HCT116 (cell line): ENCODE measurements at regions not wholly inside any gene's neighbourhood (a gene's known extent, or its start where the extent isn't known, plus 50 kb on each side); places are given as distances from the start of the nearest gene placed in this dataset.

Experiments used
- ATAC-seq: fragments of 200-7000 bp; cut with Tn5 transposase; 2 replicates; pipeline ENCODE4 v1.9.1; 2020; ENCODE audit warnings: mild to moderate bottlenecking, moderate library complexity
- BruUV-seq: library from RNA; stranded (reverse); fragments of 400-500 nt; replicated peaks from 2 replicates; lab custom pipeline; 2021; lab: Mats Ljungman, UMichigan
- CTCF ChIA-PET: fragments of 300-600 bp; sonication (Branson Sonifier 250); formaldehyde crosslinking; loops from one replicate; lab custom pipeline; 2021; ENCODE audit warnings: antibody characterized with exemption; lab: Charles Lee
- POLR2A ChIA-PET: fragments of 300-600, 350-600 bp; sonication (Branson Sonifier 250); formaldehyde crosslinking; loops from one replicate; lab custom pipeline; 2021; ENCODE audit warnings: antibody characterized with exemption; lab: Charles Lee
- RAD21 ChIA-PET, 2 experiments: fragments of 300-600 bp; sonication (Branson Sonifier 250); formaldehyde crosslinking; loops; one replicate each; lab custom pipeline; 2023; ENCODE audit warnings: low total read pairs in 2 of 2; ENCODE audit not compliant: uncharacterized antibody in 2 of 2, unreplicated experiment in 2 of 2, low non-redundant PET in 1 of 2; lab: Charles Lee
- DNase-seq: peaks from one replicate; pipeline ENCODE4 v3.0.0-alpha.2; 2010; ENCODE audit warnings: low read depth, low spot score
- H2AFZ ChIP-seq: fragments of 200-600 bp; shearing (Covaris generic), sonication (generic); 2 replicates; pipeline ENCODE4 v1.6.1; 2017; ENCODE audit warnings: low read depth, mixed run types, mixed read lengths, antibody characterized with exemption, low read length; ENCODE audit not compliant: poor library complexity, severe bottlenecking
- H3K27ac ChIP-seq: 2 replicates; pipeline ENCODE4 v1.5.1; 2012; ENCODE audit warnings: low read depth, low read length
- H3K27me3 ChIP-seq: fragments of 200-600 bp; sonication (generic); 2 replicates; pipeline ENCODE4 v1.6.1; 2016; ENCODE audit warnings: mixed run types, low read length, mixed read lengths; ENCODE audit not compliant: insufficient read depth
- H3K36me3 ChIP-seq, 2 experiments: fragments of 200-500 bp in 1 of 2; fragments of 200-600 bp in 1 of 2; sonication (Bioruptor generic) in 1 of 2; sonication (generic) in 1 of 2; 2 replicates each; pipeline versions ENCODE4 v1.5.1 to v1.6.1; 2014 to 2016; ENCODE audit warnings: low read length in 2 of 2, inconsistent platforms in 1 of 2, mixed read lengths in 1 of 2, mixed run types in 1 of 2; ENCODE audit not compliant: insufficient read depth in 2 of 2, control insufficient read depth in 1 of 2
- H3K4me1 ChIP-seq, 2 experiments: fragments of 200-600 bp in 1 of 2; sonication (generic) in 1 of 2; 2 replicates each; pipeline versions ENCODE4 v1.5.1 to v1.6.1; 2012 to 2017; ENCODE audit warnings: low read length in 2 of 2, inconsistent platforms in 1 of 2, mild to moderate bottlenecking in 1 of 2, mixed read lengths in 1 of 2, mixed run types in 1 of 2, moderate library complexity in 1 of 2; ENCODE audit not compliant: insufficient read depth in 2 of 2, control insufficient read depth in 1 of 2
- H3K4me2 ChIP-seq: fragments of 200-600 bp; sonication (generic); 2 replicates; pipeline ENCODE4 v1.6.1; 2017; ENCODE audit warnings: mixed run types, low read length, mixed read lengths
- H3K4me3 ChIP-seq, 2 experiments: fragments of 200-600 bp in 1 of 2; sonication (generic) in 1 of 2; replicated peaks in 1 of 2; 2 replicates each; pipeline ENCODE4 v1.5.1; 2011 to 2016; ENCODE audit warnings: low read length in 2 of 2, control low read depth in 1 of 2, low read depth in 1 of 2, mild to moderate bottlenecking in 1 of 2, mixed read lengths in 1 of 2, mixed run types in 1 of 2
- H3K79me2 ChIP-seq: fragments of 200-600 bp; sonication (generic); 2 replicates; pipeline ENCODE4 v1.6.1; 2017; ENCODE audit warnings: mild to moderate bottlenecking, mixed run types, low read length, moderate library complexity, mixed read lengths; ENCODE audit not compliant: insufficient read depth
- H3K9ac ChIP-seq: fragments of 200-600 bp; sonication (generic); 2 replicates; pipeline ENCODE4 v1.6.1; 2016; ENCODE audit warnings: low read length, mixed read lengths
- H3K9me2 ChIP-seq: fragments of 200-600 bp; sonication (generic), shearing (Covaris generic); 2 replicates; pipeline ENCODE4 v1.6.1; 2017; ENCODE audit warnings: mixed run types, mild to moderate bottlenecking, moderate library complexity; ENCODE audit not compliant: insufficient read depth
- H3K9me3 ChIP-seq, 2 experiments: fragments of 200-500 bp in 1 of 2; fragments of 200-600 bp in 1 of 2; sonication (Bioruptor generic) in 1 of 2; sonication (generic) in 1 of 2; 2 replicates each; pipeline ENCODE4 v1.6.1; 2014 to 2017; ENCODE audit warnings: low read length in 2 of 2, mixed read lengths in 2 of 2, inconsistent platforms in 1 of 2, low read depth in 1 of 2, mild to moderate bottlenecking in 1 of 2, mixed run types in 1 of 2, moderate library complexity in 1 of 2; ENCODE audit not compliant: control insufficient read depth in 1 of 2, insufficient read depth in 1 of 2
- H4K20me1 ChIP-seq: fragments of 200-600 bp; sonication (generic), shearing (Covaris generic); 2 replicates; pipeline ENCODE4 v1.6.1; 2017; ENCODE audit warnings: mixed run types, mild to moderate bottlenecking, moderate library complexity; ENCODE audit not compliant: insufficient read depth
- CBX3 ChIP-seq: IDR thresholded peaks from 2 replicates; pipeline ENCODE4 v1.6.1; 2012; ENCODE audit warnings: low read depth
- CEBPB ChIP-seq: IDR thresholded peaks from 2 replicates; pipeline ENCODE4 v1.6.1; 2012; ENCODE audit warnings: low read depth
- CTCF ChIP-seq, 3 experiments: fragments of 200-600 bp in 1 of 3; sonication (generic) in 1 of 3; IDR thresholded peaks in 2 of 3; conservative IDR thresholded peaks in 1 of 3; 2 replicates each; pipeline ENCODE4 v1.5.1; 2012 to 2017; ENCODE audit warnings: low read depth in 2 of 3, low read length in 2 of 3, antibody characterized with exemption in 1 of 3, borderline replicate concordance in 1 of 3, control low read depth in 1 of 3, mild to moderate bottlenecking in 1 of 3, mixed read lengths in 1 of 3, mixed run types in 1 of 3, moderate library complexity in 1 of 3; ENCODE audit not compliant: insufficient read depth in 1 of 3
- EZH2 ChIP-seq: fragments of 200-600 bp; sonication (generic); IDR thresholded peaks from 2 replicates; pipeline ENCODE4 v1.6.1; 2017; ENCODE audit warnings: antibody characterized with exemption, mixed run types
- REST ChIP-seq: IDR thresholded peaks from 2 replicates; pipeline ENCODE4 v1.6.1; 2012; ENCODE audit warnings: low read depth
- SIN3A ChIP-seq: IDR thresholded peaks from 2 replicates; pipeline ENCODE4 v1.6.1; 2012; ENCODE audit warnings: low read depth
- SRF ChIP-seq: IDR thresholded peaks from 2 replicates; pipeline ENCODE4 v1.6.1; 2012; ENCODE audit warnings: low read depth
- YY1 ChIP-seq: IDR thresholded peaks from 2 replicates; pipeline ENCODE4 v1.6.1; 2011; ENCODE audit warnings: low read length, low read depth, moderate library complexity, mild to moderate bottlenecking; ENCODE audit not compliant: insufficient replicate concordance; ENCODE audit errors: extremely low read depth
- ZFX ChIP-seq: fragments of 450-650 bp; IDR thresholded peaks from 2 replicates; pipeline ENCODE4 v1.6.1; 2017
- ZNF274 ChIP-seq: fragments of 200-500 bp; sonication (Bioruptor generic); IDR thresholded peaks from 2 replicates; pipeline ENCODE4 v1.6.1; 2014; ENCODE audit warnings: mild to moderate bottlenecking, low read depth, low read length, inconsistent platforms
- intact Hi-C: fragments of 100-400 bp; cut with micrococcal nuclease; formaldehyde crosslinking; loops from 2 replicates; pipeline ENCODE4 v1.10.0; 2022

- TF ChIP-seq ZNF274 (no peak), CTCF (IDR thresholded peaks at IDR 0.05 in 2 of 3, conservative IDR thresholded peaks at IDR 0.05 in 1 of 3; ENCODE audit: borderline replicate concordance in 1 of 3, insufficient read depth in 1 of 3, low read depth in 2 of 3, low read length in 2 of 3) (no peak), CBX3 (no peak)
These were observed 65.7 kb upstream of the NAV2 start (continued) for GRCh38 chr11:19646921-19647320.

- POLR2A ChIA-PET, result no interaction called here
- Histone ChIP-seq H3K9ac (no peak overlapping the region), H3K27me3 (no peaks in the 10 kb centered on the region), H3K79me2 (no peaks in the 10 kb centered on the region), H3K4me2 (no peak overlapping the region)
- intact Hi-C loops, result no loop called here
- TF ChIP-seq ZFX (no peak), CBX3 (no peak), CEBPB (no peak), EZH2 (no peak)
- TF ChIP-seq, all 23 proteins: peak for 0
- ATAC-seq (no peak), DNase-seq (no peak)
- no peaks in the 10 kb centered on the region for H3K9me3 ChIP-seq
- no peak overlapping the region for H3K4me3 ChIP-seq
- peaks cover 0 to 3% of the 10 kb centered on the region in 2 experiments; a peak in 1 of 4 replicates for H3K4me1 ChIP-seq
- no peak overlapping the region for H3K27ac ChIP-seq
- RAD21 ChIA-PET, result no interaction called here
- CTCF ChIA-PET, result no interaction called here
- H4K20me1 ChIP-seq, result no peaks in the 10 kb centered on the region
- H3K9me2 ChIP-seq, result no peaks in the 10 kb centered on the region
- BruUV-seq, result no TSS peak
- no peak overlapping the region for H2AFZ ChIP-seq
- no peaks in the 10 kb centered on the region for H3K36me3 ChIP-seq
These were observed 66.3 kb upstream of the NAV2 start for GRCh38 chr11:19646308-19646707.

- no peak overlapping the region for H3K27ac ChIP-seq
- no peak for DNase-seq
- no peak overlapping the region for H2AFZ ChIP-seq
- no peak for ATAC-seq
- H3K36me3 ChIP-seq, result no peaks in the 10 kb centered on the region
- H3K9ac ChIP-seq, result no peak overlapping the region
- H4K20me1 ChIP-seq, result no peaks in the 10 kb centered on the region
- ChIA-PET POLR2A (no interaction called here), RAD21 (no interaction called here), CTCF (no interaction called here)
- H3K9me2 ChIP-seq, result no peaks in the 10 kb centered on the region
- H3K4me3 ChIP-seq, result no peak overlapping the region
- H3K79me2 ChIP-seq, result no peaks in the 10 kb centered on the region
- BruUV-seq, result no TSS peak
- intact Hi-C loops, result no loop called here
- H3K4me2 ChIP-seq, result no peak overlapping the region
- H3K27me3 ChIP-seq, result no peaks in the 10 kb centered on the region
- no peaks in the 10 kb centered on the region for H3K9me3 ChIP-seq
- H3K4me1 ChIP-seq, result peaks cover 0 to 3% of the 10 kb centered on the region in 2 experiments; a peak in 1 of 4 replicates
- TF ChIP-seq EZH2 (no peak), ZFX (no peak), CTCF (IDR thresholded peaks at IDR 0.05 in 2 of 3, conservative IDR thresholded peaks at IDR 0.05 in 1 of 3; ENCODE audit: borderline replicate concordance in 1 of 3, insufficient read depth in 1 of 3, low read depth in 2 of 3, low read length in 2 of 3) (no peak), REST (no peak), SIN3A (no peak), YY1 (no peak), SRF (no peak)
These were observed 68.3 kb upstream of the NAV2 start for GRCh38 chr11:19644316-19644715.
